NT2/D1 (cell line): ENCODE measurements at regions not wholly inside any gene's neighbourhood (a gene's known extent, or its start where the extent isn't known, plus 50 kb on each side); places are given as distances from the start of the nearest gene placed in this dataset.

Experiments used
- DNase-seq: peaks from one replicate; pipeline ENCODE4 v3.0.0-alpha.2; 2011; ENCODE audit warnings: low read depth, low spot score
- H3K27me3 ChIP-seq: 2 replicates; pipeline ENCODE4 v1.6.0; 2011; ENCODE audit warnings: mild to moderate bottlenecking; ENCODE audit not compliant: insufficient read length, insufficient read depth
- H3K36me3 ChIP-seq: 2 replicates; pipeline ENCODE4 v1.6.1; 2011; ENCODE audit warnings: mild to moderate bottlenecking, low read length, mixed read lengths; ENCODE audit not compliant: insufficient read depth, insufficient read length
- H3K4me1 ChIP-seq: 2 replicates; pipeline ENCODE4 v1.5.1; 2011; ENCODE audit not compliant: insufficient read depth, insufficient read length
- H3K4me3 ChIP-seq: 2 replicates; pipeline ENCODE4 v1.5.1; 2011; ENCODE audit warnings: low read depth; ENCODE audit not compliant: insufficient read length
- H3K9ac ChIP-seq: 2 replicates; pipeline ENCODE4 v1.6.0; 2011; ENCODE audit warnings: low read depth; ENCODE audit not compliant: insufficient read length
- H3K9me3 ChIP-seq: 2 replicates; pipeline ENCODE4 v1.5.1; 2011; ENCODE audit warnings: mild to moderate bottlenecking, low read length; ENCODE audit not compliant: insufficient read depth
- SUZ12 ChIP-seq: IDR thresholded peaks from 2 replicates; pipeline ENCODE4 v1.6.1; 2011; ENCODE audit not compliant: insufficient read length, insufficient read depth; ENCODE audit errors: extremely low read depth
- YY1 ChIP-seq: IDR thresholded peaks from 2 replicates; pipeline ENCODE4 v1.6.1; 2011; ENCODE audit not compliant: insufficient read length, insufficient read depth
- ZNF274 ChIP-seq: IDR thresholded peaks from 2 replicates; pipeline ENCODE4 v1.6.1; 2011; ENCODE audit warnings: mild to moderate bottlenecking, low read depth, low read length

DNA sequence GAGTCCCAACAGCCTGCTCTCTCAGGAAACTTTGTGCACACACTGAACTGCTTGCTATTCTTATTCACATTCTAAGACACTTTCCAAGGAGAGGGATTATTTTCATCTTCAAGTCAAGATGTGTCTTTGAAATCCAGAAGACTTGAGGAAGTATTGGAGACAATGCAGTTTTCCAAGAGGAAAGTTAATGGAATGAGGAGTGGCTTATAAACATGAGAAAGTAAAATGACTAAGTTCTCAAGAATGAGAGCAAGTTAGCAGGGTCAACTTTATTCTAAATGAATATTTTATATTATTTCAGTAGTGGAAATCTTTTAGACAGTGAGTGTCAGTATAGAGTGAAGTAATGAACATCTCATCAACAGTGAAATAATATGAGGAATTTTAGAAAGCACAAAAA, 1239.3 kb downstream of the MRPL39 start:
- no peak for DNase-seq
- TF ChIP-seq SUZ12 = no peak
- no peak for TF ChIP-seq ZNF274
- TF ChIP-seq YY1 = no peak
- no peak overlapping the region for H3K4me3 ChIP-seq
- no peaks in the 10 kb centered on the region for H3K36me3 ChIP-seq
- no peaks in the 10 kb centered on the region for H3K27me3 ChIP-seq
- H3K4me1 ChIP-seq = no peaks in the 10 kb centered on the region
- no peak overlapping the region for H3K9ac ChIP-seq
- no peaks in the 10 kb centered on the region for H3K9me3 ChIP-seq

DNA sequence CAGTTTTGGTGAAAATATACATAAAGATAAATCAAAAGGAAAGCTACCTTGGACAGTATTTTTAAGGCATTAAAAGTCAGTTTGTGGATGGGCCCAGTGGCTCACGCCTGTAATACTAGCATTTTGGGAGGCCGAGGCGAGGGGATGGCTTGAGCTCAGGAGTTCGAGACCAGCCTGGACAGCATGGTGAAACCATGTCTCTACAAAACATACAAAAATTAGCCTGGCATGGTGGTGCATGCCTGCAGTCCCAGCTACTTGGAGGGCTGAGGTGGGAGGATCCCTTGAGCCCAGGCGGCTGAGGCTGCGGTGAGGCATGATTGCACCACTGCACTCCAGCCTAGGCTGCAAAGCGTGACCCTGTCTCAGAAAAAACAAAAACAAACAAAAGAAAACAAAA, 1253.8 kb downstream of the MRPL39 start:
- Histone ChIP-seq H3K4me3 (no peak overlapping the region), H3K9ac (no peak overlapping the region), H3K9me3 (no peaks in the 10 kb centered on the region), H3K36me3 (no peaks in the 10 kb centered on the region), H3K27me3 (no peaks in the 10 kb centered on the region), H3K4me1 (no peaks in the 10 kb centered on the region)
- TF ChIP-seq SUZ12 (no peak), ZNF274 (no peak), YY1 (no peak)
- no peak for DNase-seq

DNA sequence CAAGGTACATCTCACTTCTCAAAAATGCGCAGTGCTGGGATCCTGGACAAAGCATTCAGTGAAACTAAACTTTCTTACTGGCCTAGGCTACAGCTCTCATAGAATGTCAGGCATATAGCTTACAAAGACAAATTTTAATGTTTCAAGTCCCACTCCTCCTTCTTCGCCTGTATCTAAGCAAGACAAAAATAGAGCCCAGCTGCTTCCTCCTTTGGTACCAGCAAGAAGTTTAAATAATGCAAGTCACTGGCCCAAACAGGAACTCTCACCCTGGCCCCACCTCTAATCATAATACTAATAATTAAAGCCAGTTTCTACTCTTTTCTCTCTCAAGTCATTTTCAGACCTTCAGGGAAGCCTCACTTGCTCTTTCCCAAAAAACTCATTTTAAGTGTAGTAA, 1267.9 kb downstream of the MRPL39 start:
- H3K4me3 ChIP-seq = no peak overlapping the region
- no peak for DNase-seq
- H3K27me3 ChIP-seq = no peaks in the 10 kb centered on the region
- no peaks in the 10 kb centered on the region for H3K4me1 ChIP-seq
- TF ChIP-seq YY1 = no peak
- TF ChIP-seq SUZ12 = no peak
- no peaks in the 10 kb centered on the region for H3K9me3 ChIP-seq
- no peaks in the 10 kb centered on the region for H3K36me3 ChIP-seq
- no peak overlapping the region for H3K9ac ChIP-seq

DNA sequence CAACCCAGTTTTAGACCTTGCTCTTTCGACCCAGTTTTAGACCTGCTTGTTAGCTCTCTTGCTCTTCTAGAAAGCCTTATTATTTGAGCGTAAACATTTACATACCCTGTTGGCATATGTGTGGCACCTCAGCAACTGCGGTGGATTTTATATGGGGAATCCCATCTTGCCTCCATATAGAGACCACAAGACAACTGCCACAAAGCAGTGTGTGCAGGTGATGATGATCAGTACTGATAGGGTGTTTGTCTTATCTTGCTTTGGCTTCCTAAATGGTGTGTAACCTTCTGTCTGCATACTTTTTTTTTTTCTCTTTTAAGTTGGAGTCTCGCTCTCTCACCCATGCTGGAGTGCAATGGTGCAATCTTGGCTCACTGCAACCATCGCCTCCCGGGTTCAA, 1270.8 kb downstream of the MRPL39 start:
- Histone ChIP-seq H3K9ac (no peak overlapping the region), H3K4me3 (no peak overlapping the region), H3K27me3 (no peaks in the 10 kb centered on the region), H3K36me3 (no peaks in the 10 kb centered on the region), H3K9me3 (no peaks in the 10 kb centered on the region), H3K4me1 (no peaks in the 10 kb centered on the region)
- TF ChIP-seq SUZ12 (no peak), YY1 (no peak), ZNF274 (no peak)
- DNase-seq = no peak

DNA sequence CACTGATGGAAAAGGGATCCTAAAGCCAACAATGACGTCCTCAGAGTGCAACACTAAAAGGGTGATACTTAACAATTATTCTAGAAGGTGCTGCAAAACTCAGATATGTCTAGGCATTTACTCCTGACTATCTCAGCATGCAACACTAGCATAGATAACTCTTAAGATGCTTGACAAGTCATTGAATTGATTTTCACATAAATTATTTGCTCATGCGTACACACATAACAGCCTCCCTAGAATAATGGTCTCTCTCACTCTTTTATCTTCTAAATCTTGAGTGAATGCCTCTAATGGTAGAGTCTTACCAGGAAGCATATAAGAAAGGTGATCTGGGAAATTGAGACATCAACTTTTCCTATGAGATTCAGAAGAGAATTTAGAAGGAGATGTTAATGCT, 1283.7 kb downstream of the MRPL39 start:
- H3K36me3 ChIP-seq = no peaks in the 10 kb centered on the region
- no peaks in the 10 kb centered on the region for H3K27me3 ChIP-seq
- no peaks in the 10 kb centered on the region for H3K4me1 ChIP-seq
- no peak overlapping the region for H3K9ac ChIP-seq
- TF ChIP-seq YY1 = no peak
- no peak for TF ChIP-seq SUZ12
- no peak for TF ChIP-seq ZNF274
- no peak overlapping the region for H3K4me3 ChIP-seq
- DNase-seq = no peak
- H3K9me3 ChIP-seq = no peaks in the 10 kb centered on the region

DNA sequence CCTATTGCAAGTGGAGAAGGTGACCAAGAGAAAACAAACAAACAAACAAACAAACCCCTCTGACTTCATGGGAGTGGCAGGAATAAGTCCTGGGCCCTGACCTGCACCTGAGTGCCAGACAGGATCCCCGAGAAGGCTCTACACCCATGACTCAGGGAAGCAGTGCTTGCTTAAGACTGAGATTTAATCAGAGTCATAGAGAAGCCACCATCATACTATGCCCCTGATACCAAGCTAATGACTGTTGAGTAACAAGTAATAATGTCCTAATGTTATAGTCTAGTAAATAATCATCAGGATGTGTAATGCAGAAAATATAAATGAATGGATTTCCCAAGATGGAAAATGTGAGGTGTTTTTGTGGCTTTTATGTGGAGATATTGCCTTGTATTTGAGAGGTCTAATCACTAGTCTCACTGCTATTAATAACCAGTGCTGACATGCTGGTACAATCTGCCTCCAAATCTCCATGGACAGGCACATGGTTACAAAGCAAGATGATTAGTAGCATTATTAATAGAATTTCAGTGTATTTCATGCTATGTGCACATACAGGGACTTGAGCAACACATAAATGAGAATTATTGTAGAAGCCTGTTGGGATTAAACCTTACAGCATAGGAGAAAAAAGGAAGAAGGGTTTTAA, 1290.9 kb downstream of the MRPL39 start:
- TF ChIP-seq SUZ12 = no peak
- no peak for TF ChIP-seq YY1
- no peak for TF ChIP-seq ZNF274
- Histone ChIP-seq H3K9ac (no peak overlapping the region), H3K27me3 (no peaks in the 10 kb centered on the region), H3K4me3 (no peak overlapping the region), H3K36me3 (no peaks in the 10 kb centered on the region), H3K9me3 (no peaks in the 10 kb centered on the region), H3K4me1 (no peaks in the 10 kb centered on the region)
- no peak for DNase-seq

DNA sequence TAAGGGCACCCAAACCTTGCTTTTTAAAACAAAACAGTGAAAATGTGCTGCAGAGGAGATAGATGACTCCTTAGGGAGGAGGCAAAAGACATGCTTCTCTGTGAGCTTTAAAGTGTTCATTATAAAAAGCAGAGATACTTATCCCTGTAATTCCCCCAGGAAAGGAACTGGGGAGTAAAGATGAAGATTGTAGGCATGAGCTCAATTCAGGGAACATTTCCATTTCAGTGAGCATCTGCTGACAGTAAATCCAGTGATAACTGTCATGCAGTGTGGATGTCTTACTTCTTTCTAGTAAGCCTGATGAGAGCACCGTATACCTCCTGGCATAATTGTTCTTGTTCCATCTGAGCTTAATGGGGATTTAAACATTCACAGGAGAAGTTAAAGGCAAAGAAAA, 1296.5 kb downstream of the MRPL39 start:
- Histone ChIP-seq H3K9me3 (no peaks in the 10 kb centered on the region), H3K9ac (no peak overlapping the region), H3K4me1 (no peaks in the 10 kb centered on the region), H3K36me3 (no peaks in the 10 kb centered on the region), H3K27me3 (no peaks in the 10 kb centered on the region), H3K4me3 (no peak overlapping the region)
- TF ChIP-seq YY1 (no peak), SUZ12 (no peak), ZNF274 (no peak)
- no peak for DNase-seq

DNA sequence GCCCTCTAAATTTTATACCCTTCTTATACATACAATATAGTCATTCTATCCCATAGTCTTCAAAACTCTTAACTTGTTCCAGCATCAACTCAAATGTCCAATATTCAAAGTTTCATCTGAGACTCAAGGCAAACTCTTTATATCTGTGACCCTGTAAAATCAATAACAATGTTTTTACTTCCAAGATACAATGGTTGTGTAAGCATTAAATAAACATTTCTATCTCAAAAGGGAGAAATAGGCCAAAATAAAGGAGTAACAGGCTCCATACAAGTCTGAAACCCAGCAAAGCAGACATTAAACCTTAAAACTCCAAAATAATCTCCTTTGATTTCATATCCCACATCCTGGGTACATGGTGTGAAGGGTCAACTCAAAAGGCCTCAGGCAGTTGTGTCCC, 1299.1 kb downstream of the MRPL39 start:
- H3K36me3 ChIP-seq = no peaks in the 10 kb centered on the region
- H3K27me3 ChIP-seq = no peaks in the 10 kb centered on the region
- no peak overlapping the region for H3K9ac ChIP-seq
- no peak for DNase-seq
- H3K4me3 ChIP-seq = no peak overlapping the region
- no peaks in the 10 kb centered on the region for H3K9me3 ChIP-seq
- no peak for TF ChIP-seq ZNF274
- no peak for TF ChIP-seq YY1
- TF ChIP-seq SUZ12 = no peak
- no peaks in the 10 kb centered on the region for H3K4me1 ChIP-seq
